ENCODE measurements at regions not wholly inside any gene's neighbourhood (a gene's known extent, or its start where the extent isn't known, plus 50 kb on each side); places are given as distances from the start of the nearest gene placed in this dataset.

DNA sequence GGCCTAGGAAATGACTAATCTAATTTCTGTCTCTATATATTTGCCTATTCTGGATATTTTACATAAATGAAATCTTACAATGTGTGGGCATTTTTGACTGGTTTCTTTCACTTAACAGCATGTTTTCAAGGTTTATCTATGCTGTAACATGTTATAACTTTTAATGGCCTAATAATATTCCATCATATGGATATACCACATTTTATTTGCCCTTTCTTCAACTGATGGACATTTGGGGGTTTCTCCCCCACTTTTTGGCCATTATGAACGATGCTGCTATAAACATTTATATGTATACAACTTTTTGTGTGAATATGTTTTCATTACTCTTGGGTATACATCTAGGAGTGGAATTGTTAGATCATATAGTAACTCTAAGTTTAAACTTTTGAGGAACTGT is 357.3 kb upstream of the ADAMTS9 start:
- H3K4me1 ChIP-seq (replicated peaks) = no peaks in the 10 kb centered on the region
- 80% methylated on average over 1 of the region's 1 CpG for WGBS
- H3K27me3 ChIP-seq (replicated peaks; ENCODE audit: insufficient read depth) = no peaks in the 10 kb centered on the region
- TF ChIP-seq POLR2AphosphoS5 (IDR thresholded peaks at IDR 0.05) = no peak
- no peak for TF ChIP-seq POLR2A (IDR thresholded peaks at IDR 0.05)
- TF ChIP-seq, protein P1, sequence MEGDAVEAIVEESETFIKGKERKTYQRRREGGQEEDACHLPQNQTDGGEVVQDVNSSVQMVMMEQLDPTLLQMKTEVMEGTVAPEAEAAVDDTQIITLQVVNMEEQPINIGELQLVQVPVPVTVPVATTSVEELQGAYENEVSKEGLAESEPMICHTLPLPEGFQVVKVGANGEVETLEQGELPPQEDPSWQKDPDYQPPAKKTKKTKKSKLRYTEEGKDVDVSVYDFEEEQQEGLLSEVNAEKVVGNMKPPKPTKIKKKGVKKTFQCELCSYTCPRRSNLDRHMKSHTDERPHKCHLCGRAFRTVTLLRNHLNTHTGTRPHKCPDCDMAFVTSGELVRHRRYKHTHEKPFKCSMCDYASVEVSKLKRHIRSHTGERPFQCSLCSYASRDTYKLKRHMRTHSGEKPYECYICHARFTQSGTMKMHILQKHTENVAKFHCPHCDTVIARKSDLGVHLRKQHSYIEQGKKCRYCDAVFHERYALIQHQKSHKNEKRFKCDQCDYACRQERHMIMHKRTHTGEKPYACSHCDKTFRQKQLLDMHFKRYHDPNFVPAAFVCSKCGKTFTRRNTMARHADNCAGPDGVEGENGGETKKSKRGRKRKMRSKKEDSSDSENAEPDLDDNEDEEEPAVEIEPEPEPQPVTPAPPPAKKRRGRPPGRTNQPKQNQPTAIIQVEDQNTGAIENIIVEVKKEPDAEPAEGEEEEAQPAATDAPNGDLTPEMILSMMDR (IDR thresholded peaks at IDR 0.05) = no peak
- no peak overlapping the region for H3K4me3 ChIP-seq
- DNase-seq (ENCODE audit: low spot score) = no peak
- no peaks in the 10 kb centered on the region for H3K9me3 ChIP-seq
- no peaks in the 10 kb centered on the region for H3K36me3 ChIP-seq
- H3K27ac ChIP-seq = no peak overlapping the region
- intact Hi-C loops (cut with DNase I) = no loop called here

DNA sequence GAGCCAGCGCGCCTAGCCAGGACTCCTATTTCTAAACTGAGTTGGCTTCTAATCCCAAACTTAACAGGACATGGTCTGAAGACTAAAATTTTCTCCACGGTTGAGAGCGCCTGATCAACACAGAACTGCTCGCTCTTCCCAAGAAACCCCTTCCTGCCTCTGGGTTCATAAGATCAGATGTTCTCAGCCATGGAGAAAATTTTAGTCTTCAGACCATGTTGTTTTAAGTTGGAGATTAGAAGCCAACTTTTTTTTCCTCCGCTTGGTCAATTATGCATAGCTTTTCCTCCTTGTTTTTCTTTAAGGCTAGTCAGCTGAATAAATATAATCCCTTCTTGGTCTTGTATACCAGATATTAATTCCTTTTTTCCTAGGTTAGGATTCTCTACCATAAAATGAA is 356.6 kb upstream of the ADAMTS9 start:
- H3K4me1 ChIP-seq (replicated peaks) = no peaks in the 10 kb centered on the region
- no peaks in the 10 kb centered on the region for H3K36me3 ChIP-seq
- TF ChIP-seq, protein P1 (IDR thresholded peaks at IDR 0.05) = no peak
- no peak for TF ChIP-seq POLR2A (IDR thresholded peaks at IDR 0.05)
- 92% methylated on average over 6 of the region's 6 CpGs for WGBS
- H3K27ac ChIP-seq = no peak overlapping the region
- H3K9me3 ChIP-seq = no peaks in the 10 kb centered on the region
- intact Hi-C loops (cut with DNase I) = no loop called here
- H3K4me3 ChIP-seq = no peak overlapping the region
- DNase-seq (ENCODE audit: low spot score) = no peak
- no peaks in the 10 kb centered on the region for H3K27me3 ChIP-seq (replicated peaks; ENCODE audit: insufficient read depth)

DNA sequence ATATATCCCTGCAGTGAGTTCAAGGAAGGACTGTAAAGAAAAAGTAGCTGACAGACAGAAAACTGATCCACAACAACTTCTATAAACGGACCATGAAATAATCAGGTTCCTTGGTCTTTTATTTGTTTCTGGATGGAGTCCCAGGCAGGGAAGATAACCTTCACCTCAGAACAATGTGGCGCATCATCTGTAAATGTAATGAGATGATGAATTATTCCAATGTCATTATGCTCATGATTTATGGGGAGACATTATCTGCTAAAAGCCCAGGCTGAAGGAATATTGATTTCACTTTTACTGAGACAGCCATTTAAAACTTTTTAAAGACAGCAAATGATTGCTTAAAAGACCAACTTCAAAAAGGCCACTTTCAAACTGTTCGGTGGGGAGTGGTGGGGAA is 354.9 kb upstream of the ADAMTS9 start:
- Histone ChIP-seq H3K27ac (no peak overlapping the region), H3K4me3 (no peak overlapping the region), H3K9me3 (no peaks in the 10 kb centered on the region), H3K36me3 (no peaks in the 10 kb centered on the region), H3K4me1 (replicated peaks) (no peaks in the 10 kb centered on the region), H3K27me3 (replicated peaks; ENCODE audit: insufficient read depth) (no peaks in the 10 kb centered on the region)
- TF ChIP-seq POLR2A (IDR thresholded peaks at IDR 0.05) = no peak
- TF ChIP-seq POLR2AphosphoS5 (IDR thresholded peaks at IDR 0.05) = no peak
- TF ChIP-seq, protein P1 (IDR thresholded peaks at IDR 0.05) = no peak
- DNase-seq (ENCODE audit: low spot score) = no peak
- 50% methylated on average over 3 of the region's 3 CpGs for WGBS
- intact Hi-C loops (cut with DNase I) = no loop called here

DNA sequence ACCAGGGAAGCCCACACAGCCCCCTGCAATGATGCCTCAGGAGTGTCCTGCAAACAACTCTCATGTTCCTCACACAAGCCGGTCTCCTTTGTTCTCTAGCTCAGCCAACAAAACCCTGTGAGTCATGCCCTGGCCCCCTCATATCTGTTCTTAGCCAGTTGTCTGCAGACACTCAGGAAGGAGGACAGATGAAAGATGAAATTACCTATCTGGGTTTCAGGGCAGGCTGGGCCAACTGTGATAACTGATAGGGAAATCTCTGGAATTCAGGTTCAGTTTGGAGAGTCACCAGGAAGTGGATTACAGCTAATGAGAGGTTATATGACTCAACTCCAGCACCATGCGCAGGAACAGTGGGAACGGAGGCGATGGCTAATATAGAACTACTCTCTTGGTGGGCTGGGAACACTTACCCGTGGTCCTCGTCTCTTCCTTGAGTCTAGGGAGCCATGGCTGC is 352.0 kb upstream of the ADAMTS9 start:
- no peak for DNase-seq (ENCODE audit: low spot score)
- WGBS = 94% methylated on average over 6 of the region's 6 CpGs
- intact Hi-C loops (cut with DNase I) = no loop called here
- Histone ChIP-seq H3K4me1 (replicated peaks) (no peaks in the 10 kb centered on the region), H3K9me3 (no peaks in the 10 kb centered on the region), H3K27me3 (replicated peaks; ENCODE audit: insufficient read depth) (no peaks in the 10 kb centered on the region), H3K36me3 (no peaks in the 10 kb centered on the region), H3K27ac (no peak overlapping the region), H3K4me3 (no peak overlapping the region)
- TF ChIP-seq POLR2AphosphoS5 (IDR thresholded peaks at IDR 0.05) (no peak), POLR2A (IDR thresholded peaks at IDR 0.05) (no peak)
- TF ChIP-seq, protein P1 (IDR thresholded peaks at IDR 0.05) = no peak

DNA sequence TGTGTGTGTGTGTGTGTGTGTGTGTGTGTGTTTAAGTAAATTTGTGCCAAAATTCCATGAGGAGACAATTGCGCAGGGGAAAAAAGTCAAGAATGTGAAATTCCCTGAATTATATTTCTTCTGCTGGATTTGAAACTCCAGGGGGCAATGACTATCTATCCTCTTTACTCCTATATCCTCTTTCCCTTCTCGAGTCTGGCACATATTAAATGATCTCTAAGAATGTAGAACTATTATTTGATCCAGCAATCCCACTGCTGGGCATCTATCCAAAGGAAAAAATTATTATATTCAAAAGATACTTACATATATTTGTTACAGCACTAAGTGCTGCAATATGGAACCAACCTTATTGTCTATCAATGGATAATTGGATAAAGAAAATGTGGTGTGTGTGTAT is 350.1 kb upstream of the ADAMTS9 start:
- 82% methylated on average over 2 of the region's 2 CpGs for WGBS
- Histone ChIP-seq H3K27ac (no peak overlapping the region), H3K36me3 (no peaks in the 10 kb centered on the region), H3K4me1 (replicated peaks) (no peaks in the 10 kb centered on the region), H3K9me3 (no peaks in the 10 kb centered on the region), H3K27me3 (replicated peaks; ENCODE audit: insufficient read depth) (no peaks in the 10 kb centered on the region), H3K4me3 (no peak overlapping the region)
- TF ChIP-seq POLR2A (IDR thresholded peaks at IDR 0.05) = no peak
- TF ChIP-seq, protein P1 (IDR thresholded peaks at IDR 0.05) = no peak
- no peak for TF ChIP-seq POLR2AphosphoS5 (IDR thresholded peaks at IDR 0.05)
- intact Hi-C loops (cut with DNase I) = no loop called here
- no peak for DNase-seq (ENCODE audit: low spot score)
